Osteoblast (primary cell): ENCODE measurements at regions not wholly inside any gene's neighbourhood (a gene's known extent, or its start where the extent isn't known, plus 50 kb on each side); places are given as distances from the start of the nearest gene placed in this dataset.

Experiments
- DNase-seq: peaks from one replicate; pipeline ENCODE4 v3.0.0; 2011; ENCODE audit warnings: low spot score, mixed read lengths; ENCODE audit not compliant: insufficient read length; ENCODE audit errors: missing footprints
- H2AFZ ChIP-seq: 2 replicates; pipeline ENCODE4 v1.6.0; 2011; ENCODE audit warnings: mild to moderate bottlenecking, low read length
- H3K27ac ChIP-seq: 2 replicates; pipeline ENCODE4 v1.5.1; 2011; ENCODE audit warnings: mild to moderate bottlenecking, low read depth, low read length, moderate library complexity
- H3K27me3 ChIP-seq: 2 replicates; pipeline ENCODE4 v1.6.0; 2012; ENCODE audit warnings: mild to moderate bottlenecking, control low read depth, inconsistent platforms, low read length, moderate library complexity; ENCODE audit not compliant: insufficient read depth
- H3K36me3 ChIP-seq: 2 replicates; pipeline ENCODE4 v1.5.1; 2011; ENCODE audit warnings: mild to moderate bottlenecking, low read length, control low read depth, moderate library complexity; ENCODE audit not compliant: insufficient read depth
- H3K4me1 ChIP-seq: 2 replicates; pipeline ENCODE4 v1.5.1; 2011; ENCODE audit warnings: mild to moderate bottlenecking, low read length, control low read depth, moderate library complexity; ENCODE audit not compliant: insufficient read depth
- H3K4me2 ChIP-seq: 2 replicates; pipeline ENCODE4 v1.6.0; 2011; ENCODE audit warnings: mild to moderate bottlenecking, low read length; ENCODE audit not compliant: insufficient read depth
- H3K4me3 ChIP-seq: fragments of 200-600 bp; sonication (generic); 3 replicates; pipeline ENCODE4 v1.5.1; 2012; ENCODE audit warnings: mild to moderate bottlenecking, low read length, inconsistent platforms; ENCODE audit not compliant: insufficient read depth
- H3K79me2 ChIP-seq: 2 replicates; pipeline ENCODE4 v1.6.0; 2012; ENCODE audit warnings: mild to moderate bottlenecking, low read length, control low read depth, inconsistent platforms; ENCODE audit not compliant: insufficient read depth
- H3K9me3 ChIP-seq: 2 replicates; pipeline ENCODE4 v1.5.1; 2011; ENCODE audit warnings: low read depth, low read length, control low read depth
- H4K20me1 ChIP-seq: 2 replicates; pipeline ENCODE4 v1.6.0; 2012; ENCODE audit warnings: mild to moderate bottlenecking, low read length, control low read depth; ENCODE audit not compliant: insufficient read depth
- TF ChIP-seq, protein P1 (sequence below): IDR thresholded peaks from 2 replicates; pipeline ENCODE4 v1.5.1; 2011; ENCODE audit warnings: mild to moderate bottlenecking, low read depth, low read length, moderate library complexity; ENCODE audit errors: extremely low read depth

DNA sequence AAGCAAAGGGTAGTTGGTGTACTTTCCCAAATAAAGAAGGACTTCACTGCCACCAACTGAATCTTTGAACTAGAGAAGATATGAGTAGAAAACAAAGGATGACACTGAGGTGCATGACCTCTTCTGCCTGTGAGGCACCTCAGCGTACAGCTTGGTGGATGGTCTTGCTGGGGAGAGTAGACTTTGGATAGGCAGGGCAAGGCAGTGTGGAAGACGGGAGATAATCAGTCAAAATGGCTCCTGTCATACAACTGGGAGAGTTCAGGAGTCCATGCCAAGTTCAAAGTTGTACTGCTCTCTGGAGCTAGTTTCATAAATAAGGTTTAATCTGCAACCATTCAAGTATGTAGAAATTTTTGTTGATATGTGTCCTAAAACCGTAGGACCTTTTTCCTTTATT, 143.4 kb downstream of the BARHL2 start:
- Histone ChIP-seq H3K4me1 (no peaks in the 10 kb centered on the region), H3K9me3 (no peaks in the 10 kb centered on the region), H4K20me1 (no peaks in the 10 kb centered on the region), H3K4me2 (no peak overlapping the region), H3K36me3 (no peaks in the 10 kb centered on the region), H3K27me3 (no peaks in the 10 kb centered on the region), H3K27ac (no peak overlapping the region), H3K4me3 (no peak overlapping the region), H2AFZ (no peak overlapping the region), H3K79me2 (no peaks in the 10 kb centered on the region)
- TF ChIP-seq, protein P1, sequence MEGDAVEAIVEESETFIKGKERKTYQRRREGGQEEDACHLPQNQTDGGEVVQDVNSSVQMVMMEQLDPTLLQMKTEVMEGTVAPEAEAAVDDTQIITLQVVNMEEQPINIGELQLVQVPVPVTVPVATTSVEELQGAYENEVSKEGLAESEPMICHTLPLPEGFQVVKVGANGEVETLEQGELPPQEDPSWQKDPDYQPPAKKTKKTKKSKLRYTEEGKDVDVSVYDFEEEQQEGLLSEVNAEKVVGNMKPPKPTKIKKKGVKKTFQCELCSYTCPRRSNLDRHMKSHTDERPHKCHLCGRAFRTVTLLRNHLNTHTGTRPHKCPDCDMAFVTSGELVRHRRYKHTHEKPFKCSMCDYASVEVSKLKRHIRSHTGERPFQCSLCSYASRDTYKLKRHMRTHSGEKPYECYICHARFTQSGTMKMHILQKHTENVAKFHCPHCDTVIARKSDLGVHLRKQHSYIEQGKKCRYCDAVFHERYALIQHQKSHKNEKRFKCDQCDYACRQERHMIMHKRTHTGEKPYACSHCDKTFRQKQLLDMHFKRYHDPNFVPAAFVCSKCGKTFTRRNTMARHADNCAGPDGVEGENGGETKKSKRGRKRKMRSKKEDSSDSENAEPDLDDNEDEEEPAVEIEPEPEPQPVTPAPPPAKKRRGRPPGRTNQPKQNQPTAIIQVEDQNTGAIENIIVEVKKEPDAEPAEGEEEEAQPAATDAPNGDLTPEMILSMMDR, result no peak
- no peak for DNase-seq

DNA sequence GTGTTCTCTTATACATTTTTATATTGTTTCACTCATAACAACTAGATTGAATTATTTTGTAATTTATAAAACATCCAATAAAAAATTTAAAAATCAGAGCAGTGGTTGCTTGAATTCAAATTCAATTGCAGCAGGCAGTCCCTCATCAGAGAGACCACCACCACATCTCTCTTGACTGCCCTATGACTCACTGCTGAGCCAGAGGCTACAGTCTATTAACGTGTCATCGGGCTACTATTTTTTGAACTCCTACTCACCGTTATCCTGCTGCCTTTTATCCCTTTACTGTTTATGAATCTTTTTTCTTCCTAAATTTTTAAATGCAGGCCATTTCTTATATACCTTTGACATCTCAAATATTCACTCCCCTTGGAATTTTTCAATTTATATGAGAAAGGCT, 144.7 kb downstream of the BARHL2 start:
- no peak overlapping the region for H2AFZ ChIP-seq
- H3K27ac ChIP-seq, result no peak overlapping the region
- no peak for DNase-seq
- H3K4me1 ChIP-seq, result no peaks in the 10 kb centered on the region
- no peaks in the 10 kb centered on the region for H3K9me3 ChIP-seq
- no peak overlapping the region for H3K4me3 ChIP-seq
- TF ChIP-seq, protein P1, result no peak
- no peaks in the 10 kb centered on the region for H3K36me3 ChIP-seq
- H3K27me3 ChIP-seq, result no peaks in the 10 kb centered on the region
- H3K4me2 ChIP-seq, result no peak overlapping the region
- H3K79me2 ChIP-seq, result no peaks in the 10 kb centered on the region
- H4K20me1 ChIP-seq, result no peaks in the 10 kb centered on the region

DNA sequence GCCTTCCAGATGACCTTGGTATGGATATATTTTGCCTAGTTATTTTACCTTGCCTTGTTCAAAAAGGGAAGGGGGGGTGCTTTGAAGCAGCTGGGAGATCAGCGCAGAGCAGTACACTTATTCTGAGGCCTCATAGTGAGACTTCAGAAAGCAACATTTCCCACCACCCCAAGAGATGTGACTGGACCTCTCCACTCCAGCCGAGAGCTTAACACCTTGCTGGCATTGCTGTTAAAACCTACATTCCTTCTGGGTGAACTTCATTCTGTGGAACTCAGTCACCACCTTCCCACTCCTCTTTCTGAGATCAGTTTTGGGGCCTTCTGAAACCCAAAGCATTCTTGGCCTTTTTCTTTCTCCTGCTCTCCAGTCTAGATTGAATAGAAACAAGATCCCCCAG, 148.7 kb downstream of the BARHL2 start:
- Histone ChIP-seq H3K9me3 (no peaks in the 10 kb centered on the region), H3K4me1 (no peaks in the 10 kb centered on the region), H3K36me3 (no peaks in the 10 kb centered on the region), H3K79me2 (no peaks in the 10 kb centered on the region), H3K4me2 (no peak overlapping the region), H2AFZ (no peak overlapping the region), H3K27me3 (no peaks in the 10 kb centered on the region), H4K20me1 (no peaks in the 10 kb centered on the region), H3K27ac (no peak overlapping the region), H3K4me3 (no peak overlapping the region)
- no peak for DNase-seq
- TF ChIP-seq, protein P1, result no peak

DNA sequence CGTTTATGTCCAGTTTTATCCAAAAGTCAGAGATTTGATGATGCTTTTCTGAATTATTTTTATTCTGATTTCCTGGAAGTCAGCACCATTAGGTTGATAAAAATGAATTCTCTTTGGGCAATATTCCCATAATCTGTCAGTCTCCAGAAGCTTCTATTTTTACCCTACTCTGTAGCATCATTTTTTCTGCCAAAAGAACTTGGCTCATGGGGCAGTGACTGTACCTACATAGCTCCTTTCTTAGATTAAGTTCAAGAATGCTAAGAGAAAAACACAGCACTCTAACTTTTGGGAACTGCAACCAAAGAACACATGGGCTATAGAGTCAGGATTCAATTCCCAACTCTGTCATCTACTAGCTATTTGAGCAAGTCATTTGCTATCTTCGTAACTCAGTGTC, 152.9 kb downstream of the BARHL2 start:
- Histone ChIP-seq H4K20me1 (no peaks in the 10 kb centered on the region), H3K36me3 (no peaks in the 10 kb centered on the region), H3K27me3 (no peaks in the 10 kb centered on the region), H2AFZ (no peak overlapping the region), H3K9me3 (no peaks in the 10 kb centered on the region), H3K4me3 (no peak overlapping the region), H3K79me2 (no peaks in the 10 kb centered on the region), H3K4me2 (no peak overlapping the region), H3K27ac (no peak overlapping the region), H3K4me1 (no peaks in the 10 kb centered on the region)
- TF ChIP-seq, protein P1, result no peak
- DNase-seq, result no peak
